Thyroid gland (tissue), 4 donors: ENCODE measurements at regions not wholly inside any gene's neighbourhood (a gene's known extent, or its start where the extent isn't known, plus 50 kb on each side); places are given as distances from the start of the nearest gene placed in this dataset.

Experiments used
- POLR2A ChIP-seq, 2 donors: fragments of 450-650 bp; IDR thresholded peaks; one replicate each; pipeline ENCODE4 v1.6.1; 2017; ENCODE audit warnings: antibody characterized with exemption in 2 of 2, mild to moderate bottlenecking in 2 of 2, moderate library complexity in 1 of 2
- TF ChIP-seq, protein P1 (sequence below), 6 experiments: fragments of 200-600 bp in 3 of 6; fragments of 450-650 bp in 3 of 6; sonication (generic) in 3 of 6; IDR thresholded peaks; one replicate each; pipeline ENCODE4 v1.5.1; 2016 to 2019; ENCODE audit warnings: antibody characterized with exemption in 6 of 6, mild to moderate bottlenecking in 2 of 6, inconsistent platforms in 1 of 6, moderate library complexity in 1 of 6

DNA sequence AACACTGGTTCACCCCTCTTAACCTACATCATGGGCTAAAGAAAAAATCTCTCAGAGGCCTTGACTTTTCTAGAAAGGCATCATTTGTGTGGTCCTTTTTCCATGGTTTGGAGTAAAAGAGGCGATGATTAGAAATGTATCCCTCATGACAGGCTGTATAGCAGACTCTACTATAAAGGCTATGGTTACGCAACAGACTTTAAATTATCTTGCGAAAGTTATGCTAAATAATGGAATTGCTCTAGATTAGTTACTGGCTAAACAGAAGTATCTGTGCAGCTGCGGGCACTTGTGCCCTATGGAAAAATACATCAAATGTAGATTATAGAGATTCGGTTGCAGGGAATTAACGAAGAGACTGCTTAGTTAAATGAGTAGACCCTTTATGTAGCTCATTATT lies 101.6 kb downstream of the TMEM47 start:
- TF ChIP-seq, protein P1, sequence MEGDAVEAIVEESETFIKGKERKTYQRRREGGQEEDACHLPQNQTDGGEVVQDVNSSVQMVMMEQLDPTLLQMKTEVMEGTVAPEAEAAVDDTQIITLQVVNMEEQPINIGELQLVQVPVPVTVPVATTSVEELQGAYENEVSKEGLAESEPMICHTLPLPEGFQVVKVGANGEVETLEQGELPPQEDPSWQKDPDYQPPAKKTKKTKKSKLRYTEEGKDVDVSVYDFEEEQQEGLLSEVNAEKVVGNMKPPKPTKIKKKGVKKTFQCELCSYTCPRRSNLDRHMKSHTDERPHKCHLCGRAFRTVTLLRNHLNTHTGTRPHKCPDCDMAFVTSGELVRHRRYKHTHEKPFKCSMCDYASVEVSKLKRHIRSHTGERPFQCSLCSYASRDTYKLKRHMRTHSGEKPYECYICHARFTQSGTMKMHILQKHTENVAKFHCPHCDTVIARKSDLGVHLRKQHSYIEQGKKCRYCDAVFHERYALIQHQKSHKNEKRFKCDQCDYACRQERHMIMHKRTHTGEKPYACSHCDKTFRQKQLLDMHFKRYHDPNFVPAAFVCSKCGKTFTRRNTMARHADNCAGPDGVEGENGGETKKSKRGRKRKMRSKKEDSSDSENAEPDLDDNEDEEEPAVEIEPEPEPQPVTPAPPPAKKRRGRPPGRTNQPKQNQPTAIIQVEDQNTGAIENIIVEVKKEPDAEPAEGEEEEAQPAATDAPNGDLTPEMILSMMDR (IDR thresholded peaks at IDR 0.05) = no peak
- no peak for TF ChIP-seq POLR2A (IDR thresholded peaks at IDR 0.05)
